A549 (cell line): ENCODE measurements at regions not wholly inside any gene's neighbourhood (a gene's known extent, or its start where the extent isn't known, plus 50 kb on each side); places are given as distances from the start of the nearest gene placed in this dataset.
A peak's percentile ranks its signal among the peaks of the same experiment; 100 is the strongest.

Experiments
- ATAC-seq, 2 experiments: fragments of 200-7000 bp in 1 of 2; fragments of >200 bp in 1 of 2; cut with Nextera tagmentation in 1 of 2; cut with Tn5 transposase in 1 of 2; 3 replicates each; pipeline versions ENCODE4 v1.8.0 to v1.9.1; 2018 to 2020; ENCODE audit warnings: mild to moderate bottlenecking in 1 of 2, moderate library complexity in 1 of 2
- CTCF ChIA-PET: fragments of 300-600 bp; sonication (Branson Sonifier 250); formaldehyde crosslinking; extraction: SDS; loops from one replicate; lab custom pipeline; 2021; ENCODE audit warnings: antibody characterized with exemption, inconsistent platforms; lab: Yijun Ruan, JAX
- POLR2A ChIA-PET: fragments of 350-600 bp; formaldehyde crosslinking; extraction: SDS; loops from one replicate; lab custom pipeline; 2021; ENCODE audit warnings: antibody characterized with exemption, inconsistent platforms; lab: Yijun Ruan, JAX
- DNase-seq, 2 experiments: peaks; one replicate each; pipeline versions ENCODE4 v3.0.0 to v3.0.0-alpha.2; 2011 to 2016; ENCODE audit warnings: low read depth in 1 of 2, low spot score in 1 of 2
- FAIRE-seq: peaks from 2 replicates; lab custom pipeline; 2011; peaks lifted over from hg19 to GRCh38; lab: Jason Lieb, UNC
- H3K27ac ChIP-seq, 2 experiments: fragments of >200 bp; sonication (Bioruptor Twin); formaldehyde crosslinking; 3 replicates each; pipeline ENCODE4 v1.5.1; 2016 to 2017
- H3K4me1 ChIP-seq: fragments of >200 bp; sonication (Bioruptor Twin); formaldehyde crosslinking; 3 replicates; pipeline ENCODE4 v1.6.1; 2016
- H3K4me2 ChIP-seq: fragments of >200 bp; sonication (Bioruptor Twin); formaldehyde crosslinking; 3 replicates; pipeline ENCODE4 v1.6.1; 2016
- H3K4me3 ChIP-seq: fragments of >200 bp; sonication (Bioruptor Twin); formaldehyde crosslinking; 3 replicates; pipeline ENCODE4 v1.5.1; 2016
- H3K9me3 ChIP-seq: fragments of >200 bp; sonication (Bioruptor Twin); formaldehyde crosslinking; 3 replicates; pipeline ENCODE4 v1.6.1; 2016
- CBX2 ChIP-seq: fragments of 200-600 bp; sonication (generic); IDR thresholded peaks from 2 replicates; pipeline ENCODE4 v1.6.1; 2016; ENCODE audit warnings: low read depth, mild to moderate bottlenecking, borderline replicate concordance
- CBX8 ChIP-seq: fragments of 200-600 bp; sonication (generic); IDR thresholded peaks from 2 replicates; pipeline ENCODE4 v1.6.1; 2016
- CEBPB ChIP-seq, 2 experiments: fragments of >200 bp in 1 of 2; sonication (Bioruptor Twin) in 1 of 2; formaldehyde crosslinking in 1 of 2; IDR thresholded peaks; 2 replicates each; pipeline ENCODE4 v1.6.1; 2012 to 2016
- ELK1 ChIP-seq: fragments of 150-350 bp; IDR thresholded peaks from 2 replicates; pipeline ENCODE4 v1.6.1; 2014; ENCODE audit warnings: low read depth, mild to moderate bottlenecking, low read length
- EP300 ChIP-seq, 2 experiments: fragments of >200 bp; sonication (Bioruptor Twin); formaldehyde crosslinking; IDR thresholded peaks; 2 replicates in 1 of 2; 3 replicates in 1 of 2; pipeline ENCODE4 v1.6.1; 2016 to 2017
- ESRRA ChIP-seq: fragments of 150-350 bp; IDR thresholded peaks from 2 replicates; pipeline ENCODE4 v1.6.1; 2014; ENCODE audit warnings: mild to moderate bottlenecking, low read length, borderline replicate concordance
- FOSB ChIP-seq: fragments of 250-450 bp; sonication (Bioruptor Pico); IDR thresholded peaks from 2 replicates; pipeline ENCODE4 v1.5.0; 2020; ENCODE audit warnings: mild to moderate bottlenecking, moderate library complexity
- HES2 ChIP-seq: fragments of >200 bp; sonication (Bioruptor Twin); formaldehyde crosslinking; IDR thresholded peaks from 2 replicates; pipeline ENCODE4 v1.6.1; 2016
- JUN ChIP-seq, 2 experiments: fragments of >200 bp; sonication (Bioruptor Twin); formaldehyde crosslinking; IDR thresholded peaks; 2 replicates in 1 of 2; 3 replicates in 1 of 2; pipeline ENCODE4 v1.6.1; 2016 to 2017
- KDM1A ChIP-seq: fragments of 200-600 bp; sonication (generic); IDR thresholded peaks from 2 replicates; pipeline ENCODE4 v1.6.1; 2016; ENCODE audit warnings: low read depth, mild to moderate bottlenecking
- MAFK ChIP-seq: fragments of 450-650 bp; IDR thresholded peaks from 2 replicates; pipeline ENCODE4 v1.6.1; 2014; ENCODE audit not compliant: partially characterized antibody
- NFE2L2 ChIP-seq: fragments of 150-350 bp; conservative IDR thresholded peaks from 2 replicates; pipeline ENCODE4 v1.6.1; 2014; ENCODE audit warnings: low read length
- NPAS2 ChIP-seq: fragments of 250-450 bp; sonication (Bioruptor Pico); IDR thresholded peaks from 2 replicates; pipeline ENCODE4 v1.8.0; 2022; ENCODE audit warnings: mild to moderate bottlenecking, moderate library complexity, borderline replicate concordance
- RAD21 ChIP-seq, 2 experiments: fragments of >200 bp in 1 of 2; sonication (Bioruptor Twin) in 1 of 2; formaldehyde crosslinking in 1 of 2; IDR thresholded peaks in 1 of 2; conservative IDR thresholded peaks in 1 of 2; 2 replicates in 1 of 2; 3 replicates in 1 of 2; pipeline ENCODE4 v1.6.1; 2012 to 2018; ENCODE audit warnings: inconsistent platforms in 1 of 2
- REST ChIP-seq: fragments of 200-600 bp; sonication (generic); IDR thresholded peaks from 2 replicates; pipeline ENCODE4 v1.6.1; 2016; ENCODE audit warnings: antibody characterized with exemption, mild to moderate bottlenecking, moderate library complexity
- RFX5 ChIP-seq: fragments of 450-650 bp; IDR thresholded peaks from 2 replicates; pipeline ENCODE4 v1.7.1; 2014; ENCODE audit warnings: antibody characterized with exemption, mild to moderate bottlenecking, moderate library complexity
- RNF2 ChIP-seq: fragments of 200-600 bp; sonication (generic); IDR thresholded peaks from 2 replicates; pipeline ENCODE4 v1.6.1; 2016; ENCODE audit warnings: low read depth, mild to moderate bottlenecking, antibody characterized with exemption, moderate library complexity, borderline replicate concordance
- USF2 ChIP-seq: fragments of 450-650 bp; IDR thresholded peaks from 2 replicates; pipeline ENCODE4 v1.6.1; 2014; ENCODE audit warnings: antibody characterized with exemption
- WGBS: methylation state at CpG from one replicate; pipeline ENCODE4 v1.1.6; 2017; ENCODE audit errors: missing lambda C conversion rate; 5-methylcytosine and 5-hydroxymethylcytosine counted together

- Histone ChIP-seq H3K4me3 (no peak overlapping the region), H3K4me1 (no peaks in the 10 kb centered on the region), H3K27ac (no peak overlapping the region), H3K9me3 (no peaks in the 10 kb centered on the region; the same call in 2 of the 3 replicates), H3K4me2 (no peak overlapping the region)
- FAIRE-seq (no peak), ATAC-seq (no peak), DNase-seq (no peak)
- ChIA-PET CTCF (no interaction called here), POLR2A (no interaction called here)
- no peak for TF ChIP-seq EP300 (IDR thresholded peaks at IDR 0.05)
- 86% methylated on average over 5 of the region's 5 CpGs for WGBS
Measured at GRCh38 chr2:100703213-100703612, 116.7 kb upstream of the NPAS2 start.

GRCh38 chr2:100703739-100704138 is 116.2 kb upstream of the NPAS2 start:
- no peak for FAIRE-seq

More at GRCh38 chr2:100703739-100704138, 116.2 kb upstream of the NPAS2 start:
- ATAC-seq (peak in 1 of 2 experiments; percentile 53; a peak in 2 of 6 replicates), DNase-seq (peak in 1 of 2 experiments; percentile 4)
- H3K4me2 ChIP-seq = no peak overlapping the region
- ChIA-PET CTCF (interaction anchor here (1.8 kb wide), 1 partner anchor 93 kb away, joined by 5 read pairs; no protein-coding TSS in a partner anchor), POLR2A (no interaction called here)
- TF ChIP-seq MAFK (no peak), NFE2L2 (no peak), RFX5 (no peak), CBX8 (no peak), EP300 (IDR thresholded peaks at IDR 0.05) (no peak), USF2 (no peak), REST (no peak), ESRRA (no peak), KDM1A (no peak), JUN (IDR thresholded peaks at IDR 0.05) (no peak), CEBPB (IDR thresholded peaks at IDR 0.05) (no peak), HES2 (no peak), RAD21 (conservative IDR thresholded peaks at IDR 0.05 in 1 of 2, IDR thresholded peaks at IDR 0.05 in 1 of 2) (no peak), RNF2 (no peak), CBX2 (no peak), NPAS2 (CRISPR knock-in tag) (no peak), ELK1 (no peak), FOSB (CRISPR knock-in tag) (no peak)
- no peaks in the 10 kb centered on the region for H3K4me1 ChIP-seq
- H3K9me3 ChIP-seq = no peaks in the 10 kb centered on the region; the same call in 2 of the 3 replicates
- no peak overlapping the region for H3K4me3 ChIP-seq
- no peak overlapping the region for H3K27ac ChIP-seq
- WGBS = 67% methylated on average over 3 of the region's 3 CpGs
